WTC11 (cell line): ENCODE measurements at regions not wholly inside any gene's neighbourhood (a gene's known extent, or its start where the extent isn't known, plus 50 kb on each side); places are given as distances from the start of the nearest gene placed in this dataset.

ENCODE experiments used
- ATAC-seq: fragments of 200-7000 bp; cut with Tn5 transposase; 2 replicates; pipeline ENCODE4 v1.10.0; 2021; ENCODE audit warnings: mild to moderate bottlenecking, moderate library complexity
- CTCF ChIA-PET: fragments of 300-600 bp; sonication (Branson Sonifier 250); formaldehyde crosslinking; loops from one replicate; lab custom pipeline; 2021; ENCODE audit warnings: antibody characterized with exemption; lab: Charles Lee
- POLR2A ChIA-PET: fragments of 350-600 bp; sonication (Branson Sonifier 250); formaldehyde crosslinking; loops from one replicate; lab custom pipeline; 2021; ENCODE audit warnings: antibody characterized with exemption; lab: Charles Lee
- DNase-seq: peaks from one replicate; pipeline ENCODE4 v3.0.0; 2021; ENCODE audit warnings: low spot score
- H3K27ac Mint-ChIP-seq: 2 replicates; pipeline ENCODE4 v1.8.0; 2021; ENCODE audit warnings: mixed read lengths
- H3K27me3 Mint-ChIP-seq: 2 replicates; pipeline ENCODE4 v1.8.0; 2021; ENCODE audit warnings: low read depth, mild to moderate bottlenecking, moderate library complexity, mixed read lengths
- H3K36me3 Mint-ChIP-seq: 2 replicates; pipeline ENCODE4 v1.8.0; 2021; ENCODE audit warnings: mixed read lengths
- H3K4me1 Mint-ChIP-seq: 2 replicates; pipeline ENCODE4 v1.8.0; 2022; ENCODE audit warnings: mixed read lengths
- H3K4me3 Mint-ChIP-seq: 2 replicates; pipeline ENCODE4 v1.8.0; 2021; ENCODE audit warnings: mild to moderate bottlenecking, moderate library complexity, mixed read lengths
- H3K9me3 Mint-ChIP-seq: 2 replicates; pipeline ENCODE4 v1.8.0; 2021; ENCODE audit warnings: mixed read lengths
- ATF2 ChIP-seq: sonication (generic); formaldehyde crosslinking; IDR thresholded peaks from 2 replicates; pipeline ENCODE4 v1.8.1; 2022; ENCODE audit warnings: low read depth, missing genetic modification reagents, borderline replicate concordance
- CDX4 ChIP-seq: fragments of 250-450 bp; sonication (Bioruptor Pico); IDR thresholded peaks from 2 replicates; pipeline ENCODE4 v1.9.0; 2021; ENCODE audit warnings: moderate library complexity, mild to moderate bottlenecking, inconsistent platforms, borderline replicate concordance
- FOXP4 ChIP-seq: sonication (generic); formaldehyde crosslinking; IDR thresholded peaks from 2 replicates; pipeline ENCODE4 v1.8.0; 2022; ENCODE audit warnings: mild to moderate bottlenecking, missing genetic modification reagents
- GRHL2 ChIP-seq: fragments of 250-450 bp; sonication (Bioruptor Pico); IDR thresholded peaks from 2 replicates; pipeline ENCODE4 v1.8.0; 2022; ENCODE audit warnings: mild to moderate bottlenecking, moderate library complexity; ENCODE audit not compliant: insufficient replicate concordance, severe bottlenecking
- MLX ChIP-seq: sonication (generic); formaldehyde crosslinking; IDR thresholded peaks from 2 replicates; pipeline ENCODE4 v1.8.1; 2023; ENCODE audit warnings: mild to moderate bottlenecking, missing genetic modification reagents, moderate library complexity
- NFE2L1 ChIP-seq: sonication (generic); formaldehyde crosslinking; IDR thresholded peaks from 2 replicates; pipeline ENCODE4 v1.8.1; 2023; ENCODE audit warnings: missing genetic modification reagents
- NR2C2 ChIP-seq: sonication (generic); formaldehyde crosslinking; IDR thresholded peaks from 2 replicates; pipeline ENCODE4 v1.8.0; 2022; ENCODE audit warnings: mild to moderate bottlenecking, missing genetic modification reagents
- NR3C1 ChIP-seq: sonication (generic); formaldehyde crosslinking; conservative IDR thresholded peaks from 2 replicates; pipeline ENCODE4 v1.8.1; 2023; ENCODE audit warnings: low read depth, mild to moderate bottlenecking, missing genetic modification reagents
- SOX15 ChIP-seq: fragments of 250-450 bp; sonication (Bioruptor Pico); IDR thresholded peaks from 2 replicates; pipeline ENCODE4 v1.9.0; 2021; ENCODE audit warnings: mild to moderate bottlenecking
- SP1 ChIP-seq: sonication (generic); formaldehyde crosslinking; conservative IDR thresholded peaks from 2 replicates; pipeline ENCODE4 v1.8.1; 2022; ENCODE audit warnings: missing genetic modification reagents
- TCF7 ChIP-seq: sonication (generic); formaldehyde crosslinking; IDR thresholded peaks from 2 replicates; pipeline ENCODE4 v1.8.0; 2022; ENCODE audit warnings: mild to moderate bottlenecking, low read depth, missing genetic modification reagents, moderate library complexity
- TEAD1 ChIP-seq: sonication (generic); formaldehyde crosslinking; IDR thresholded peaks from 2 replicates; pipeline ENCODE4 v1.8.0; 2022; ENCODE audit warnings: mild to moderate bottlenecking, missing genetic modification reagents
- TP53 ChIP-seq: sonication (generic); formaldehyde crosslinking; IDR thresholded peaks from 2 replicates; pipeline ENCODE4 v1.8.1; 2023; ENCODE audit warnings: mild to moderate bottlenecking, missing genetic modification reagents
- ZNF281 ChIP-seq: sonication (generic); formaldehyde crosslinking; IDR thresholded peaks from 2 replicates; pipeline ENCODE4 v1.8.0; 2023; ENCODE audit warnings: mild to moderate bottlenecking, missing genetic modification reagents
- TF ChIP-seq, protein P1 (sequence below): sonication (generic); formaldehyde crosslinking; IDR thresholded peaks from 2 replicates; pipeline ENCODE4 v1.8.0; 2022; ENCODE audit warnings: mild to moderate bottlenecking, missing genetic modification reagents
- TF ChIP-seq, protein P2 (sequence below): sonication (generic); formaldehyde crosslinking; IDR thresholded peaks from 2 replicates; pipeline ENCODE4 v1.8.1; 2022; ENCODE audit warnings: mild to moderate bottlenecking, moderate library complexity, missing genetic modification reagents

DNA sequence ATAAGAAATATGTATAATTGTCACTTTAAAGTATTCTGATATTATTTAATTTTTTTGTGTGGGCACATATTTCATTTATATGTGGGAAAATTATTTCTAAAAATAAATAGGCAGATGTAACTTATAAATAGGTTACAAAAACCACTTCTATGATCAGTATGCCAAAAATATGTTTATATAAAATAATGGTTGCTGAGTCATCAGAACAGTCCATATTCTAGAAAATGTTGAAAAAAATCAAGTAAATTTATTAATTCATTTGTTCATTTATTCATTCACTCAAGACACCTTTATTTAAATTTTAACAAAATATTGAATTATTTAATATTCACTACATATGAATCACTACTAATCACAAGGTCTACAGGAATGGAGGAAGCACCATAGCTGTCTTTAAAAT lies 1387.3 kb upstream of the C9orf72 start:
- Mint-ChIP-seq H3K36me3 (no peaks in the 10 kb centered on the region), H3K27ac (no peak overlapping the region), H3K4me3 (no peak overlapping the region), H3K9me3 (no peaks in the 10 kb centered on the region), H3K4me1 (peaks cover 59% of the 10 kb centered on the region), H3K27me3 (no peaks in the 10 kb centered on the region)
- ChIA-PET POLR2A (no interaction called here), CTCF (no interaction called here)
- DNase-seq (no peak), ATAC-seq (no peak)
- TF ChIP-seq, protein P1, sequence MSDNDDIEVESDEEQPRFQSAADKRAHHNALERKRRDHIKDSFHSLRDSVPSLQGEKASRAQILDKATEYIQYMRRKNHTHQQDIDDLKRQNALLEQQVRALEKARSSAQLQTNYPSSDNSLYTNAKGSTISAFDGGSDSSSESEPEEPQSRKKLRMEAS (CRISPR knock-in tag): no peak
- no peak for TF ChIP-seq TP53 (CRISPR knock-in tag)
- no peak for TF ChIP-seq NR3C1
- no peak for TF ChIP-seq ZNF281 (CRISPR knock-in tag)
- TF ChIP-seq, protein P2, sequence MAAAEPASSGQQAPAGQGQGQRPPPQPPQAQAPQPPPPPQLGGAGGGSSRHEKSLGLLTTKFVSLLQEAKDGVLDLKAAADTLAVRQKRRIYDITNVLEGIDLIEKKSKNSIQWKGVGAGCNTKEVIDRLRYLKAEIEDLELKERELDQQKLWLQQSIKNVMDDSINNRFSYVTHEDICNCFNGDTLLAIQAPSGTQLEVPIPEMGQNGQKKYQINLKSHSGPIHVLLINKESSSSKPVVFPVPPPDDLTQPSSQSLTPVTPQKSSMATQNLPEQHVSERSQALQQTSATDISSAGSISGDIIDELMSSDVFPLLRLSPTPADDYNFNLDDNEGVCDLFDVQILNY (CRISPR knock-in tag): no peak
- TF ChIP-seq FOXP4 (CRISPR knock-in tag): no peak
- TF ChIP-seq TEAD1 (CRISPR knock-in tag): no peak
- TF ChIP-seq TCF7: no peak
- TF ChIP-seq NFE2L1 (CRISPR knock-in tag): no peak

DNA sequence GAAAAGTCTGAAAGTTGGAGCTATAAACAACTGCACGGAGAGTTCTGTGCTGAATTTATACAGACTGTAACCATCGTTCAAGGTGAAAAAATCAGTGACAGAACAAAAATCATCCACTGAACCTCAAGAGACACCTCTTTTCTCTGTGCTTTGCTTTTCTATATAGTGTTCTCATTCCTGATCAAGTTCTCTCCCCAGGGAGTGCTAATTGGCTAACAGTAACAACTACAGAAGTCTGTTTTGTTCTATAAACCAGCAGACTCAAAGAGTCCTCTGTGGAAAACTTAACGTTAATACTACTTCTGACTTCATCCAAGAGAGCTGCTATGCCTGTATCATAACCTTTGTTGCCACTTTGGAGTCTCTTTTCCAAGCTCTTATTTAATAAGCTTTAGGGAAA lies 1388.3 kb upstream of the C9orf72 start:
- Mint-ChIP-seq H3K9me3 (no peaks in the 10 kb centered on the region), H3K4me1 (peaks cover 60% of the 10 kb centered on the region), H3K27me3 (no peaks in the 10 kb centered on the region), H3K36me3 (no peaks in the 10 kb centered on the region), H3K4me3 (no peak overlapping the region), H3K27ac (no peak overlapping the region)
- CTCF ChIA-PET: no interaction called here
- POLR2A ChIA-PET: no interaction called here
- DNase-seq (no peak), ATAC-seq (peak; percentile 52; the same call in 1 of the 2 replicates)
- TF ChIP-seq SOX15 (CRISPR knock-in tag) (no peak), ATF2 (CRISPR knock-in tag) (no peak), MLX (no peak), ZNF281 (CRISPR knock-in tag) (no peak), CDX4 (CRISPR knock-in tag) (no peak), NR2C2 (CRISPR knock-in tag) (no peak), GRHL2 (no peak), SP1 (CRISPR knock-in tag) (no peak), FOXP4 (CRISPR knock-in tag) (no peak)
- TF ChIP-seq, protein P2 (CRISPR knock-in tag): no peak
